ENCODE measurements at regions not wholly inside any gene's neighbourhood (a gene's known extent, or its start where the extent isn't known, plus 50 kb on each side); places are given as distances from the start of the nearest gene placed in this dataset.

- TF ChIP-seq BHLHE40 (IDR thresholded peaks at IDR 0.05; ENCODE audit: low read depth, low read length) (no peak), SMC3 (IDR thresholded peaks at IDR 0.05; ENCODE audit: low read depth, low read length) (no peak), MAFK (IDR thresholded peaks at IDR 0.05; ENCODE audit: low read depth, low read length) (no peak), CTCF (conservative IDR thresholded peaks at IDR 0.05; ENCODE audit: low read depth, low read length) (no peak), CEBPB (IDR thresholded peaks at IDR 0.05; ENCODE audit: low read depth, low read length) (no peak), POLR2A (IDR thresholded peaks at IDR 0.05; ENCODE audit: low read depth, low read length) (no peak), USF2 (IDR thresholded peaks at IDR 0.05; ENCODE audit: low read depth, low read length) (no peak), MXI1 (IDR thresholded peaks at IDR 0.05; ENCODE audit: borderline replicate concordance, low read depth, low read length) (no peak), ELK1 (IDR thresholded peaks at IDR 0.05; ENCODE audit: borderline replicate concordance, low read depth, low read length) (no peak), RFX5 (IDR thresholded peaks at IDR 0.05; ENCODE audit: low read depth, low read length) (no peak), RAD21 (IDR thresholded peaks at IDR 0.05; ENCODE audit: low read length) (no peak), RCOR1 (IDR thresholded peaks at IDR 0.05; ENCODE audit: insufficient replicate concordance, low read length) (no peak)
Measured at GRCh38 chr2:18641823-18642222, 52.5 kb upstream of the NT5C1B start.

Data from IMR-90 (cell line).